HG03575 (cell line): ENCODE measurements at regions not wholly inside any gene's neighbourhood (a gene's known extent, or its start where the extent isn't known, plus 50 kb on each side); places are given as distances from the start of the nearest gene placed in this dataset.
"Not testable (repeated sequence)": the region's sequence is repeated elsewhere in the genome, so short reads cannot be mapped to it uniquely, and the experiment has no call there.

Experiments used
- ATAC-seq: cut with Tn5 transposase; IDR thresholded peaks from one replicate; pipeline ENCODE4 v1.9.1; 2021; ENCODE audit not compliant: unreplicated experiment, insufficient number of reproducible peaks, low FRiP score; ENCODE audit errors: extremely low read depth

DNA sequence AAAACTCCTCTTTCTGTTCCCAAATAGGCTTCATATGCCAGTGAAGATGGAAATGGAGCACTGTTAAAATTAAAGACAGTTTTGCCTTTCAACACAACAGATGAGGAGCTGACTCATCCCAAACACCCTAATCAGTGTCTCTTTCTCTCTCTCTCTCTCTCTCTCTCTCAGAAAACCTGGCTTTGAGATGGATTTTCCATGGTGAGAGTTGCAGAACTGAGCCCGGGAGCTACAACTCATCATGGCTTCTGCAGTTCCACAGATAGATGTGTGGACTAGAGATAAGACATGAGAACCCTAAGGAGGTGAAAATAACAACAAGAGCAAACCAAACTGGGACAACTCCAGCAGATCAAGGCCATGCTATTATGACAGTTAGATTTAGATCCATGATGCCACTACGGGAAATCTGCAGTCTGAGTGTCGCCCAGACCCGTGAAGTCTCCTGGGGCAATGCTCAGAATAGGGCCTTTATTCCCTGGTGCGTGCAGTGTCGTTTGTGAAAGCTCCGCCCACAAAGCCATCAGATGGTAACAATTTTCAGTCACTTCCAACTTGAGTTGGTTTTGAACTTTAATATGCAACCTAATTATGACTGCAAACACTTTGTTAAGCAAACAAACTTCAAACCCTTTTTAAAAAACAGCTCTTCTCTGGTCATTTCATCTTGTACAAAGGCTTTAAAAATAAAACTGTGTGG lies 338.2 kb upstream of the PREP start:
- no peak for ATAC-seq

DNA sequence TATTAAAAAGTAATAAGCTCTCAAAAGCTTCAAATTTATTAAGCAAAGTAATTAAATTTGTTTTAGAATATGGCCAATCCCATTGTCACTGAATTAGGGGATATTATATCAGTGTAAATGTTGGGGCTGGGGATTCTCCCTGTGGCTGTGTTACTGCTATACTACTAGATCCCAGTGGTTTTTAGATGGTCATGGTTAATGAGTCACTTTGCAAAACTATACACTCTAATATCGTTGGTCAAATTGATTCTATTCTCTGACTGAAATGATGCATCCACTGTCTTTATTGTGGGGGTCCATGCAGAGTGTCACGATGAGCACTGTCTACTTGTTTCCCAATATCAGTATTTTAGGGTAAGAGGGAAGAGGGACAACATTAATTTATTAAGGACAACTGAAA lies 336.9 kb upstream of the PREP start:
- no peak for ATAC-seq

- no peak for ATAC-seq
Measured at GRCh38 chr6:105733556-105734162, 330.8 kb upstream of the PREP start.

DNA sequence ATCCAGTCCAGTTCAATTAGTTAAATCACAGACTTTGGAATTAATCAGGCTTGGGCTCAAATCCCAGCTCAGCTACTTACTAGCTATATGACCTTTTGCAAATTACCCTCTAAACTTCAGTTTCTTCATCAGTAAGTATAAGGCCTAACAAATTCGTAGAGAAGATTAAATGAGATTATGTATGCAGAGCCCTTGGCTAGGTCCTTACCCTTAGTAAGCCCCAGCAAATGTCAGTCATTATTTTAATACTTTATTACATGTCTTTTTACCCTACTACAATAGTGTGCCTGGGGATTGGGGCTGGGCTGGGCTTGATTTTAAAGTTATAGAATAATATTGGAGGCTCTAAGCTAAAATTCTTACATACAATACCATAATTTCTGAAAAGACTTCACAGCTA lies 326.1 kb upstream of the PREP start:
- ATAC-seq: no peak

- no peak for ATAC-seq
Measured at GRCh38 chr6:105726902-105727655, 324.2 kb upstream of the PREP start.

DNA sequence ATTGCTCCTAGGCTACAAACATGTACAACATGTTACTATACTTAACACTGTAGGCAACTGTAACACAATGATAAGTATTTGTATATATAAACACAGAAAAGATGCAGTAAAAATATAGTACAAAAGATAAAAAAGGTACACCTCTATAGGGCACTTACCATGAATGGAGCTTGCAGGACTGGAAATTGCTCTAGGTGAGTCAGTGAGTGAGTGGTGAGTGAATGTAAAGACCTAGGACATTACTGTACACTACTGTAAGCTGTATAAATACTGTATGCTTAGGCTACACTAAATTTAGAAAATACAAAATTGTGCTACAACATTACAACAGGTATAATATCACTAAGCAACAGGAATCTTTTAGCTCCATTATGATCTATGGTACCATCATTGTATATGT lies 312.0 kb upstream of the PREP start:
- no peak for ATAC-seq

DNA sequence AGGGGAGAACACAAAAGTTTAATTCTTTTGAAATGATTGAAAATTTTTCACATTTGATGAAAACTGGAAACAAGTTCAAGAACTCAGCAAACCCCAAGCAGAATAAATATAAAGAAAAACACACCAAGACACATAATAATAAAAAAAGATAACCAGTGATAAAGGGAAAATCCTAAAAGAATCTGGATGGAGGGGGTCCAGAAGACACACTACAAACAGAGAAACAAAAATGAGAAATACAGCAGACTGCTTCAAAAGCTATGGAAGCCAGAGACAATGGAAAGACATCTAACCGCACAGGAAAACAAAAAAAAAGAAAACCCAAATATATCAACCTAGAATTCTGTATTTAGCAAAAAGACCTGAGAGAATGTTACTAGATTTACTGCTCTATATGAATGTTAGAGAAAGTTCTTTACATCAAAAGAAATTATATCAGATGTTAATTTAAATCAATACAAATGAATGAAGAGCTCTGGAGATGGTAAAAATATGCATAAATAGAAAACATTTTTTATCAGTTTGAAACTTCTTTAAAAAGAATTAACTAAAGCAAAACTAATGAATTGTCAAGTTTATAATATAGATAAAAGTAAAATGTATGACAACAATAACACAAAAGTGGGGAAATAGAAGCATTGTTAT lies 310.7 kb upstream of the PREP start:
- ATAC-seq: no peak

- no peak for ATAC-seq
Measured at GRCh38 chr6:105711216-105711615, 308.3 kb upstream of the PREP start.

- no peak for ATAC-seq
Measured at GRCh38 chr6:105705608-105706007, 302.7 kb upstream of the PREP start.

GRCh38 chr6:105695461-105695860 lies 292.6 kb upstream of the PREP start:
- ATAC-seq: no peak

DNA sequence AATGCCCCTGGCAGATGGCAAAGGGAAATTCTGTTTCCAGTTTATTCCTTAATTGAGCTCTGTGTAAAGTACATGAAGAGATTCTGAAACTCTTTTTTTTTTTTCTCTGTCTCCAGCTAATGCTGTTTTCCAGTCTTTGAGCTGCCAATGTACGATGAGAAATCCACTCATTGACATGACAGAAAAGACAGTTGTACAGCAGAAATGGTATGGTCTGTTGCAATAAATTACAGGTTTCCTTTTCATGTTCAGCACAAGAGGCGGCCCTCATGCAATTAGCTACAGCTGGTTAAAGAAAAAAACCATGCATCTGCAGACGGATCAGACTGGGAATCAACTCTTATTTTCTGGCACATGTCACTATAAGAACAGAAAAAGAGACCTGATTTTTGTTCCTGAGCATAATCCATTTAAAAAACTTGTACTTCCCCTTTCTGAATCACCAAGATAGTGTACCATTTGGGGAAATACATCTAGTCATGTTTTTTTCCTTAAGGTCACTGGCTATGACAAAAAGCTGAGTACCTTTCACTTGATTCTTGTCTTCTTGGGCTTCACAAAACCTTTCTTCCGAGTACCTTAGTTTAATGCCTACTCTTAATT lies 289.8 kb upstream of the PREP start:
- ATAC-seq: no peak

- no peak for ATAC-seq
Measured at GRCh38 chr6:105691971-105692370, 289.1 kb upstream of the PREP start.

DNA sequence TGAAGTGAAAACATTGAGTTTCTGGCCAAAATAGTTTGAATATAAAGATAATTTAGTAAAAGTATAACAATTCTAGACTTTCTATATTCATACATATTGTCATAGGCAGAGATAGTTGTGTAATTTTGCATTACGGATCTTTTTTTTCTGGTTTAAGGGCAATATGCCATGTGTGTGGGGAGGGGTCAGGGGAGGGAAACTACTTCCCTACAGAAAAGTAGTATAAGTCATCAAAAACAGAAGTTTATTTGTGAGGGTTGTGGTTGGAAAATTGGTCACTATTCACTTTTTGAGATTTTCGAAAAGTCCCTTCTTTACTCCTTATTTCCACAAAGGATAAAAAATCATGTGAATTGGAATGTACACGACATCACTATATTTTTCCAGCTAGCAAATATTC lies 288.2 kb upstream of the PREP start:
- ATAC-seq: no peak

DNA sequence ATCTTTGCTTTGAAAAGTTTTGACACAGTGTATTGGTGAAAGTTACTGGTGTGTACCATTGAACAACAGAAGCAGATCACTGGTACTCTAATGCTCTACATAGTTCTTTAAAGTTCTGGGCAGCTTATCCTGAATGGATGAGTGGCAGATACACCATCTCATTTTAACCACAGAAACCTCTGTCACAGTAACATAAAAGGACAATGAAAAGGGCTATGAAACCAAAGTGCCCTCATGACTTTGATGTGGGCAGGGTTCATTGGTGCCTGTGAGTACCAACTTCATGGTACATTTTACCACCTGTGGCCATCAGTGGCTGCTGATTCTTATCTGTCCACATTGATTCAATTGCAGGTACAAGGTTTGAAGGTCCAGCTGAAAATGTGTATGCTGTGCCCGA lies 285.7 kb upstream of the PREP start:
- ATAC-seq: no peak

DNA sequence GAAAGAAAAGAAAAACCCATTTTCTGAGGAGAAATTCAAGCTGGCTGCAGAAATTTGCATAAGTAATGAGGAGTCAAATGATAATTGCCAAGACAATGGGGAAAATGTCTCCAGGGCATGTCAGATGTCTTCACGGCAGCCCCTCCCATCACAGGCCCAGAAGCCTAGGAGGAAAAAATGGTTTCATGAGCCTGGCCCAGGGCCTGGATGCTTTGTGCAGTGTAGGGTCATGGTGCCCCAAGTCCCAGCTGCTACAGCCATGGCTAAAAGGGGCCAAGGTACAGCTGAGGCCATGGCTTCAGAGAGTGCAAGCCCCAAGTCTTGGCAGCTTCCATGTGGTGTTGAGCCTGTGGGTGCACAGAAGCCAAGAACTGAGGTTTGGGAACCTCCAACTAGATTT lies 283.9 kb upstream of the PREP start:
- not testable (repeated sequence) for ATAC-seq

- no peak for ATAC-seq
Measured at GRCh38 chr6:105681061-105681460, 278.2 kb upstream of the PREP start.

- no peak for ATAC-seq
Measured at GRCh38 chr6:105680131-105680530, 277.2 kb upstream of the PREP start.

DNA sequence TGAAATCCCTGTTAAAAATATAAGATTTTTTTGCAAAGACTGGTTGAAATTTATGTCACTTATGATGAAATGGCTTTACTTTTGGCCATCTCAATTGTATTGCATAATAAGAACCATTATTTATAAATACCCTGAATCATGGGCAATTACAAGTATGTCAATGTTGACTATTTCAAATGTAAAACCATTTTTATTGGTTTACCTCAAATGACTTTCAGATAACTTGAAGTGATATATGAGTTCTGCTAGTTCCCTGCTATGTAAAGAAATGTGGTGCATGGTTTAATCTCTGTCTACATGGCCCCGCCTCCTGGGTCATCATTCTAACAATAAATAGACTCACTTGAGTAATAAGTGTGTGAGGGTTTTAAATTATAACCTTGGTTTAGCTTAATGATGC lies 275.6 kb upstream of the PREP start:
- ATAC-seq: no peak

DNA sequence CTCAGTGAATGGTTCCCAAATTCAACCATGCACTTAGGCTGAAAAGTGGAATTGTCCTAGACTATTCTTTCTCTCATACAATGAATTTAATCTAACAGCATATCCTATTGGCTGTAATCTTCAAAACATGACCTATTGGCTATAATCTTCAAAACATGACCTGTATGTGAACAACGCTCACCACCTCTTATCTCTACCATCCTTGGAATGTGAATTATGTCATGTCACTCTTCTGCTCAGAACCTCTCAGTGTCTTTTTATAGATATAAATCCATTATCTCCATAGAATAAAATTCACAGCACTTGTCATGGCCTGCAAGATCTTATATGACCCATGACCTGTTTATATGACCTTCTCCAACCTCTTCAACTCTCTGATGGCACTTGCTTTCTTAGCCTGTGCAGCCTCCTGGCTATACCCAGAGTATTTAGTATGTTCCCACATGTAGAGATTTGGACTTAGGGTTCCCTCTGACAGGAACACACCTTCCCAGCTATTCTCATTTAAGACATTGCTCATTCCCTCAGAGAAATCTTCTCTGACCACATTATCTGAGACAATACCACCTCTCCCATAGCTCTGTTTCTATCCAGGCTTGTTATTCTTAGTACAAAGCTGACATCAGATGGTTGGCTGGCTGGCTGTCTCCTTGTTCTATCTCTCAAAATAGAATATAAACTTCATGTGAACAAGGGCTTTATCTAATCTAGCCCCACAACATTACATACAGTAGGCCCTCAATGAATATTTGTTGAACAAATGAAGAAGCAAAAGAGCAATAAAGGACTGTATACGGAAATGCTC lies 275.0 kb upstream of the PREP start:
- no peak for ATAC-seq
